ENCODE measurements at regions not wholly inside any gene's neighbourhood (a gene's known extent, or its start where the extent isn't known, plus 50 kb on each side); places are given as distances from the start of the nearest gene placed in this dataset.
"Not testable (repeated sequence)": the region's sequence is repeated elsewhere in the genome, so short reads cannot be mapped to it uniquely, and the experiment has no call there.

DNA sequence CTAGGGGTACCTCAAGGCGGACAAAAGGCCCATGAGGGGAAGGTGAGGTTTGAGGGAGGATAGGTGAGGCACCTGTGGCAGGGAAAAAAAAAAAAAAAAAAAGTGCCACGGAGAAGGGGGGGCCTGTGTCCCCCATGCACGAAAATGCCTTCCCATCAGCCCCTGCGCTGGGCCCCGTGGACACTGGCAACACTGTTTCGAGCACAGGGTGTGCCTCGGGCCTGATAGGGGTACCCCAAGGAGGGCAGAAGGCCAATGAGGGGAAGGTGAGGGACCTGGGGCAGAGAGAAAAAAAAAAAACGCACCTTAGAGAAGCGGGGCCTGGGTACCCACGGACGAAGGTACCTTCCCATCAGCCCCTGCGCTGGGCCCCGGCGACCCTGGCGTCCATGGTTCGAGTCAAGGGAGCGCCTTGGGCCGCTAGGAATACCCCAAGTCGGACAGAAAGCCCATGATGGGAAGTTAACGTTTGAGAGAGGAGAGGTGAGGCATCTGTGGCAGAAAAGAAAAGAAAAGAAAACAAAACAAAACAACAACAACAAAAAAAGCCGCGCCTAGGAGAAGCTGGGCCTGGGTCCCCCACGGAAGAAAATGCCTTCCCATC lies 190.0 kb downstream of the POTEM start:
- not testable (repeated sequence) for H3K4me3 Mint-ChIP-seq; H3K36me3 Mint-ChIP-seq (ENCODE audit: low read depth); H3K27me3 Mint-ChIP-seq (ENCODE audit: low read depth); DNase-seq (ENCODE audit: low spot score); H3K4me1 Mint-ChIP-seq (ENCODE audit: low read depth); H3K27ac Mint-ChIP-seq; H3K9me3 Mint-ChIP-seq

DNA sequence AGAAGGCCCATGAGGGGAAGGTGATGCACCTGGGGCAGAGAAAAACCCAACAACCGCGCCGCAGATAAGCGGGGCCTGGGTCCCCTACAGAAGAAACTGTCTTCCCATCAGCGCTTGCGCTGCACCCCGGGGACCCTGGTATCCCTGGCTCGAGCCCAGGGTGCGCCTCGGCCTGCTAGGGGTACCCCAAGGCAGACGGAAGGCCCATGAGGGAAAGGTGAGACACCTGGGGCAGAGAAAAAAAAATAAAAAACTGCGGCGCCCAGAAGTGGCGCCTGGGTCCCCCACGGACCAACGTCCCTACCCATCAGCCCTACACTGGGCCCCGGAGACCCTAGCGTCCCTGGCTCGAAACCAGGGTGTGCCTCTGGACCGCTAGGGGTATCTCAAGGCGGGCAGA lies 190.8 kb downstream of the POTEM start:
- not testable (repeated sequence) for H3K4me1 Mint-ChIP-seq (ENCODE audit: low read depth); H3K9me3 Mint-ChIP-seq; H3K4me3 Mint-ChIP-seq; H3K27ac Mint-ChIP-seq; H3K36me3 Mint-ChIP-seq (ENCODE audit: low read depth); H3K27me3 Mint-ChIP-seq (ENCODE audit: low read depth); DNase-seq (ENCODE audit: low spot score)

DNA sequence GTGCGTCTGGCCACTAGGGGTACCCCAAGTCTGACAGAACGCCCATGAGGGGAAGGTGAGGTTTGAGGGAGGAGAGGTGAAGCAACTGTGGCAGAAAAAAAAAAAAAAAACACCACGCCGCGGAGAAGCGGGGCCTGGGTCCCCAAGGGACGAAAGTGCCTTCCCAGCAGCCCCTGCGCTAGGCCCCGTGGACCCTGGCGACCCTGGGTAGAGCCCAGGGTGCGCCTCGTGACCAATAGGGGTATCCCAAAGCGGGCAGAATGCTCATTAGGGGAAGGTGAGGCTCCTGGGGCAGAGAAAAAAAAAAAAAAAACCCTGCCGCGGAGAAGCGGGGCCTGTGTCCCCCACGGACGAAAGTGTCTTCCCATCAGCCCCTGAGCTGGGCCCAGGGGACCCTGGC lies 191.4 kb downstream of the POTEM start:
- H3K4me1 Mint-ChIP-seq (ENCODE audit: low read depth); H3K9me3 Mint-ChIP-seq; H3K27ac Mint-ChIP-seq; DNase-seq (ENCODE audit: low spot score); H3K36me3 Mint-ChIP-seq (ENCODE audit: low read depth); H3K27me3 Mint-ChIP-seq (ENCODE audit: low read depth); H3K4me3 Mint-ChIP-seq: not testable (repeated sequence)

DNA sequence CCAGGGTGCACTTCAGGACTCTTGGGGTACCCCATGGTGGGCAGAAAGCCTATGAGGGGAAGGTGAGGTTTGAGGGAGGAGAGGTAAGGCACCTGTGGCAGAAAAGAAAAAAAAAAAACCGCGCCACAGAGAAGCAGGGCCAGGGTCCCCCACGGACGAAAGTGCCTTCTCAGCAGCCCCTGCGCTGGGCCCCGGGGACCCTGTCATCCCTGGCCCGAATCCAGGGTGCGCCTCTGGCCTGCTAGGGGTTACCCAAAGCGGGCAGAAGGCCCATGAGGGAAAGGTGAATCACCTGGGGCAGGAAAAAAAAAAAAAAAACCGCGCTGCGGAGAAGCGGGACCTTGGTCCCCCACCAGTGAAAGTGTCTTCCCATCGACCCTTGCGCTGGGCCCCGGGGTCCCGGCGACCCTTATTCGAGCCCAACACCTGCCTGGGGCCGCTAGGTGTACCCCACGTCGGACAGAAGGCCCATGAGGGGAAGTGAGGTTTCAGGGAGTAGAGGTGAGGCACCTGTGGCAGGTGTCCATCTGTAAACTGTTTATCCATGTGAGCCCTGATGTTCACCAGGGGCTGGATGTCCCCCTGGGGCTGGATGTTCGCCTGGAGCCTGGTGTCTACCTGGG lies 191.9 kb downstream of the POTEM start:
- H3K9me3 Mint-ChIP-seq; H3K36me3 Mint-ChIP-seq (ENCODE audit: low read depth); H3K27ac Mint-ChIP-seq; H3K27me3 Mint-ChIP-seq (ENCODE audit: low read depth); H3K4me3 Mint-ChIP-seq; H3K4me1 Mint-ChIP-seq (ENCODE audit: low read depth); DNase-seq (ENCODE audit: low spot score): not testable (repeated sequence)

GRCh38 chr14:19160379-19160778 lies 193.1 kb downstream of the POTEM start:
- H3K4me3 Mint-ChIP-seq; DNase-seq (ENCODE audit: low spot score); H3K36me3 Mint-ChIP-seq (ENCODE audit: low read depth); H3K4me1 Mint-ChIP-seq (ENCODE audit: low read depth); H3K9me3 Mint-ChIP-seq; H3K27me3 Mint-ChIP-seq (ENCODE audit: low read depth); H3K27ac Mint-ChIP-seq: not testable (repeated sequence)

DNA sequence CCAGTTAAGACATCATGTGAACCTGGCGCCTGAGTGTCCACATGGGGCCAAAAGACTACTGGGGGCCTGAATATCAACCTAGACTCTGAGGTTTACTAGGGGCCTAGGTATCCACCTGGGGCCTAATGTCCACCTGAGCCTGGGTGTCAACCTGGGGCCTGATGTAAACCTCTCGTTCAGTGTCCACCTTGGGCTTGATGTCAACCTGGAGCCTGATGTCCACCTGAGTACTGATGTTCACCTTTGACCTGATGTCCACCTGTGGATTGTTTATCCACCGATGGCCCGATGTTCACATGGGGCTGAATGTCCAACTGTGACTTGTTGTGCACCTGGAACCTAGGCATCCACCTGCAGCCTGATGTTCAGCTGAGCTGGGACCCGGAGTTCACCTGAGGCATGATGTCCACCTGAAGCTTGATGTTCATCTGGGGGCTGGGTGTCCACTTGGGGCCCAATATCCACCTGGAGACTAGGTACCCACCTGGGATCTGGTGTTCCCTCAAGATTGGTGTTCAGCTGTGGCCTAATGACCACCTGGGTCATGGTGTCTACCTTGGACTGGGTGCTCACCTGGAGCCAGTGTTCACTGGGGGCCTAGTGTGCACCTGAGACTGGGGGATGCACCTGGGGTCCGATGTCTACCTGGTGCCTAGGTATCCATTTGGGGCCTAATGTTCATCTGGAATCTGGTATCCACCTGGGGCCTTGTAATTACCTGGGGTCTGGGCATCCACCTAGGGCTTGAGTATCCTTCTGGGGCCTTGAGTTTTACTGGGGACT lies 194.2 kb downstream of the POTEM start:
- H3K4me1 Mint-ChIP-seq (ENCODE audit: low read depth); H3K9me3 Mint-ChIP-seq; H3K4me3 Mint-ChIP-seq; H3K36me3 Mint-ChIP-seq (ENCODE audit: low read depth); H3K27ac Mint-ChIP-seq; DNase-seq (ENCODE audit: low spot score); H3K27me3 Mint-ChIP-seq (ENCODE audit: low read depth): not testable (repeated sequence)

DNA sequence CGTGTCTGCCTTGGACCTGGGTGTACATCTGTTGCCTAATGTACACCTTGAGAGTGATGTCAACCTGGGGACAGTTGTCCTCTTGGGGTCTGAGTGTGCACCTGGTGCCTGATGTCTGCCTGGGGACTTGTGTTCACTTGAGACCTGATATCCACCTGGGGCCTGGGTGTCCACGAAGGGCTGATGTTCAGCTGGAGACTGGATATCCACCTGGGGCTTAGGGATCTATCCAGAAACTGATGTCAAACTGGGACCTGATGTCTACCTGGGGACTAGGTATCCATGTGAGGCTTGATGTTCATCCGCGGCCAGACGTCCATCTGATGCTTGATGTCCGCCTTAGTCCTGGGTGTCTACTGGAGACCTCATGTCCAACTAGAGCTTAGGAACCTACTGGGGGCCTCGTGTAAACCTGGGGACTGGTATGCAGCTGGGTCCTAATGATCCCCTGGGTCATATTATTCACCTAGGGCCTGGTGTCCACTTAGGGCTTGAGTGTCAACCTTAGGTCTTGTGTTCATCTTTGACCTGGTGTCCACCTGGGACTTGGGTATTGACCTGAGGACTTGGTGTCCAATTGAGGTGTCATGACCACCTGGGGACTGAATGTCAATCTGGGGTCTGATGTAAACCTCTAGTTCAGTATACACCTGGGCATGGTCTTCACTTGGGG lies 194.9 kb downstream of the POTEM start:
- H3K27me3 Mint-ChIP-seq (ENCODE audit: low read depth); H3K27ac Mint-ChIP-seq; H3K9me3 Mint-ChIP-seq; DNase-seq (ENCODE audit: low spot score); H3K4me1 Mint-ChIP-seq (ENCODE audit: low read depth); H3K4me3 Mint-ChIP-seq; H3K36me3 Mint-ChIP-seq (ENCODE audit: low read depth): not testable (repeated sequence)

- H3K9me3 Mint-ChIP-seq; H3K4me3 Mint-ChIP-seq; H3K36me3 Mint-ChIP-seq (ENCODE audit: low read depth); H3K27ac Mint-ChIP-seq; H3K27me3 Mint-ChIP-seq (ENCODE audit: low read depth); H3K4me1 Mint-ChIP-seq (ENCODE audit: low read depth); DNase-seq (ENCODE audit: low spot score): not testable (repeated sequence)
Observed at GRCh38 chr14:19162920-19163319, 195.7 kb downstream of the POTEM start.

DNA sequence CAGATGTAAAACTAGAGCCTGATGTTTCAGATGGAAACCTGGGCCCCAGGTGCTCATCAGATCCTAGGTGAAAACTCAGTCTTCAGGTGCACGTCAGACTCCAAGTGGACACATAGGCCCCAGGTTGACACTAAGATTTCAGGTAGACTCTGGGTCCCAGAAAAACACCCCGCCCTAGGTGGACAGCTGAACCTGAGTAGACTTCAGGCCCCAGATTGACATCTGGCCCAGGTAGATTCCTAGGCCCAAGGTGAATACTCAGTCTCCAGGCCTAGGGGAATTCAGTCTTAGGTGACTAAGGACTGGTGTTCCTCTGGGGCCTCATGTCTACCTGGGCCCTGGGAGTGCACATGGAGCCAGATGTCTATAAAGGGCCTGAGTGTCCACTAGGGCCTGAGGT lies 196.7 kb downstream of the POTEM start:
- not testable (repeated sequence) for DNase-seq (ENCODE audit: low spot score); H3K27ac Mint-ChIP-seq; H3K4me3 Mint-ChIP-seq; H3K4me1 Mint-ChIP-seq (ENCODE audit: low read depth); H3K36me3 Mint-ChIP-seq (ENCODE audit: low read depth); H3K27me3 Mint-ChIP-seq (ENCODE audit: low read depth); H3K9me3 Mint-ChIP-seq

- not testable (repeated sequence) for H3K4me3 Mint-ChIP-seq; H3K36me3 Mint-ChIP-seq (ENCODE audit: low read depth); H3K9me3 Mint-ChIP-seq; H3K4me1 Mint-ChIP-seq (ENCODE audit: low read depth); H3K27ac Mint-ChIP-seq; H3K27me3 Mint-ChIP-seq (ENCODE audit: low read depth); DNase-seq (ENCODE audit: low spot score)
Observed at GRCh38 chr14:19164426-19164825, 197.2 kb downstream of the POTEM start.

DNA sequence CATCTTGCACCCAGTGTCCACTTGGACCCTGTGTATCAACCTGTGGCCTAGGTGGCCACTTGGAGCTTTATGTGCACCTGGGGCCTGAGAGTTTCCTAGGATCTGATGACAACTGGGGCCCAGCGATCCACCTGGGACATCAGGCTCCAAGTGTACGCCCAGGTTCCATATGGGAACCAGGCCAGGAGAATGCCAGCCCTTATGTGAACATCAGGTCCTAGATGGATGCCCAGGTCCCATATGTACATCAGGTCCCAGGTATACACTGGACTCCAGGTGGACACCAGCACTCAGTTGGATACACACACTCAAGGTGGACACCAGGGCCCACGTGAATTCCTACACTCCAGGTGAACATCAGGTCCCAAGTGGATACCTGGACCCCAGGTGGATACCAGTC lies 198.8 kb downstream of the POTEM start:
- DNase-seq (ENCODE audit: low spot score); H3K27me3 Mint-ChIP-seq (ENCODE audit: low read depth); H3K27ac Mint-ChIP-seq; H3K9me3 Mint-ChIP-seq; H3K36me3 Mint-ChIP-seq (ENCODE audit: low read depth); H3K4me1 Mint-ChIP-seq (ENCODE audit: low read depth); H3K4me3 Mint-ChIP-seq: not testable (repeated sequence)

GRCh38 chr14:19167454-19168190 lies 200.4 kb downstream of the POTEM start:
- H3K27me3 Mint-ChIP-seq (ENCODE audit: low read depth); DNase-seq (ENCODE audit: low spot score): not testable (repeated sequence)

GRCh38 chr14:19168261-19168660 lies 201.0 kb downstream of the POTEM start:
- H3K4me3 Mint-ChIP-seq; DNase-seq (ENCODE audit: low spot score); H3K27me3 Mint-ChIP-seq (ENCODE audit: low read depth); H3K36me3 Mint-ChIP-seq (ENCODE audit: low read depth); H3K27ac Mint-ChIP-seq; H3K4me1 Mint-ChIP-seq (ENCODE audit: low read depth); H3K9me3 Mint-ChIP-seq: not testable (repeated sequence)

More at GRCh38 chr14:19167454-19168190, 200.4 kb downstream of the POTEM start:
- not testable (repeated sequence) for H3K36me3 Mint-ChIP-seq (ENCODE audit: low read depth); H3K27ac Mint-ChIP-seq; H3K9me3 Mint-ChIP-seq; H3K4me3 Mint-ChIP-seq; H3K4me1 Mint-ChIP-seq (ENCODE audit: low read depth)

Measured in T-helper 2 cell treated with Interferon-gamma antibody and Interleukin-4, amounts not matched to agents 5 μg/mL and 100 μg/mL, for 36 hours (primary cell).